ENCODE measurements at regions not wholly inside any gene's neighbourhood (a gene's known extent, or its start where the extent isn't known, plus 50 kb on each side); places are given as distances from the start of the nearest gene placed in this dataset.

DNA sequence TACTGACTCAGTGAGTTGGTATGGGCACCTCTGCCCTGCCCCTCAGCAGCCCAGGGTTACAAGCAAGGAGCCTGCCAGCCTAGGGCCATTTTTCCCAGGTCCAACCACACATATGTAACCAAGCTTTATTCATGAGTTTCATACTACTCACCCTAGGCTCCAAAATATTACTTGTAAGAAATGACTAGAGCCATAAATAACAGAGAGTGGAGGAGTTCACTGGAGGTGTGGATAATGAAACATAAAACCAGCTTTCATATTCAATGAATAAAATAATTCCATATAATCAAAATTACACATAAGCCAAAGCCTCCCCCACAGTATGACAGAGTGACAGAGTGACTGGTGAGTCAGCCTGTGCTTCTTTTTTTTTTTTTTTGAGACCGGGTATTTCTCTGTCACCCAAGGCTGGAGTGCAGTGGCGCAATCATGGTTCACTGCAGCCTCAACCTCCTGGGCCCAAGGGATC is 229.8 kb upstream of the SASH1 start:
- H3K9ac ChIP-seq (ENCODE audit: low read length in 2 of 2), result no peak overlapping the region

DNA sequence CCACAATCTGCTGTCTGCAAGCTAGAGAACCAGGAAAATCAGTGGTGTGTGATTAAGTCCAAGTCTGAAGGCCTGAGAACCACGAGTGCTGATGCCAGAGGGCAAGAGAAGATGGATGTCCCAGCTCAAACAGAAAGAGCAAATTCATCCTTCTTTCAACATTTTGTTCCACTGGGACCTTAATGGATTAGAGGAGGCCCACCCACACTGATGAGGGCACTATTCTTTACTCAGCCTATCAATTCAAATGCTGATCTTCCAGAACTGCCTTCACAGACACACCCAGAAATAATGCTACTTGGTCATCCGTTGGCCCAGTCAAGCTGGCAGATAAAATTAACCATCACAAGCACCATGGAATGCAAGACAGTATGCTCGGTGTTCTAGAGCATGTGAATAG is 226.6 kb upstream of the SASH1 start:
- Histone ChIP-seq H3K27ac (ENCODE audit: low read length) (no peak overlapping the region), H3K27me3 (ENCODE audit: control insufficient read depth in 1 of 2, insufficient read depth in 2 of 2, low read length in 2 of 2) (no peaks in the 10 kb centered on the region), H3K36me3 (ENCODE audit: control insufficient read depth in 2 of 2, insufficient read depth in 2 of 2, low read length in 2 of 2) (no peaks in the 10 kb centered on the region), H3K4me3 (ENCODE audit: low read length in 2 of 2) (no peak overlapping the region), H3K9ac (ENCODE audit: low read length in 2 of 2) (no peak overlapping the region), H3K9me3 (ENCODE audit: control insufficient read depth in 2 of 2, low read length in 2 of 2) (no peaks in the 10 kb centered on the region), H3K4me1 (ENCODE audit: control insufficient read depth, insufficient read depth, low read length) (no peaks in the 10 kb centered on the region)

More for the DNA sequence above, 229.8 kb upstream of the SASH1 start:
- peaks cover 0 to 2% of the 10 kb centered on the region in 2 donors for H3K9me3 ChIP-seq (ENCODE audit: control insufficient read depth in 2 of 2, low read length in 2 of 2)
- H3K27ac ChIP-seq (ENCODE audit: low read length), result no peak overlapping the region
- no peaks in the 10 kb centered on the region for H3K4me1 ChIP-seq (ENCODE audit: control insufficient read depth, insufficient read depth, low read length)
- no peak overlapping the region for H3K4me3 ChIP-seq (ENCODE audit: low read length in 2 of 2)
- H3K36me3 ChIP-seq (ENCODE audit: control insufficient read depth in 2 of 2, insufficient read depth in 2 of 2, low read length in 2 of 2), result no peaks in the 10 kb centered on the region
- H3K27me3 ChIP-seq (ENCODE audit: control insufficient read depth in 1 of 2, insufficient read depth in 2 of 2, low read length in 2 of 2), result no peaks in the 10 kb centered on the region

DNA sequence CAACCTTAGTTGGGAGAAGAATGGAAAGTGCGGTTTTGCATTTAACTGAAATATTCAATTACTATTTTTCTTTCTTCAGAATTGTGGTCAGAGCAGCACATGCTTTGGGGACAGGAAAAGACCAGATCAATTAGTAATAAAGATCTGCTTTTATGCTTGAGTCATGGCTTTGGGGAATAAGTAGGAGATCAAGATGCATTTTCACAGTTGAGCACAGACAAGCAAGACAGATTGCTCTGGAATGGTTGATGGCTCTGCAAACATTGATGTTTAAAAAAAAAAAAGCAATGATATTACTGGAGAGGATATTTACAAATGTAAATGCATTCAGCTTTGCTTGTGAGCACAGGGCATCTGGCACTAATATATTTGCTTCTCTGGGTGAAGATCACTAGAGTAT is 224.4 kb upstream of the SASH1 start:
- H3K4me3 ChIP-seq (ENCODE audit: low read length in 2 of 2), result no peak overlapping the region
- no peak overlapping the region for H3K9ac ChIP-seq (ENCODE audit: low read length in 2 of 2)
- no peaks in the 10 kb centered on the region for H3K4me1 ChIP-seq (ENCODE audit: control insufficient read depth, insufficient read depth, low read length)
- no peaks in the 10 kb centered on the region for H3K36me3 ChIP-seq (ENCODE audit: control insufficient read depth in 2 of 2, insufficient read depth in 2 of 2, low read length in 2 of 2)
- H3K27ac ChIP-seq (ENCODE audit: low read length), result no peak overlapping the region
- no peaks in the 10 kb centered on the region for H3K27me3 ChIP-seq (ENCODE audit: control insufficient read depth in 1 of 2, insufficient read depth in 2 of 2, low read length in 2 of 2)
- no peaks in the 10 kb centered on the region for H3K9me3 ChIP-seq (ENCODE audit: control insufficient read depth in 2 of 2, low read length in 2 of 2)

GRCh38 chr6:148128014-148128730 is 214.5 kb upstream of the SASH1 start:
- H3K9me3 ChIP-seq (ENCODE audit: control insufficient read depth in 2 of 2, low read length in 2 of 2), result no peaks in the 10 kb centered on the region
- no peak overlapping the region for H3K4me3 ChIP-seq (ENCODE audit: low read length in 2 of 2)
- H3K27ac ChIP-seq (ENCODE audit: low read length), result no peak overlapping the region
- H3K9ac ChIP-seq (ENCODE audit: low read length in 2 of 2), result no peak overlapping the region
- H3K27me3 ChIP-seq (ENCODE audit: control insufficient read depth in 1 of 2, insufficient read depth in 2 of 2, low read length in 2 of 2), result peaks cover 0 to 2% of the 10 kb centered on the region in 2 donors
- no peaks in the 10 kb centered on the region for H3K36me3 ChIP-seq (ENCODE audit: control insufficient read depth in 2 of 2, insufficient read depth in 2 of 2, low read length in 2 of 2)
- H3K4me1 ChIP-seq (ENCODE audit: control insufficient read depth, insufficient read depth, low read length), result no peaks in the 10 kb centered on the region

- Histone ChIP-seq H3K9me3 (ENCODE audit: control insufficient read depth in 2 of 2, low read length in 2 of 2) (no peaks in the 10 kb centered on the region), H3K27ac (ENCODE audit: low read length) (no peak overlapping the region), H3K4me1 (ENCODE audit: control insufficient read depth, insufficient read depth, low read length) (no peaks in the 10 kb centered on the region), H3K36me3 (ENCODE audit: control insufficient read depth in 2 of 2, insufficient read depth in 2 of 2, low read length in 2 of 2) (no peaks in the 10 kb centered on the region), H3K9ac (ENCODE audit: low read length in 2 of 2) (no peak overlapping the region), H3K27me3 (ENCODE audit: control insufficient read depth in 1 of 2, insufficient read depth in 2 of 2, low read length in 2 of 2) (peaks cover 0 to 2% of the 10 kb centered on the region in 2 donors), H3K4me3 (ENCODE audit: low read length in 2 of 2) (no peak overlapping the region)
Observed at GRCh38 chr6:148134592-148134991, 208.0 kb upstream of the SASH1 start.

DNA sequence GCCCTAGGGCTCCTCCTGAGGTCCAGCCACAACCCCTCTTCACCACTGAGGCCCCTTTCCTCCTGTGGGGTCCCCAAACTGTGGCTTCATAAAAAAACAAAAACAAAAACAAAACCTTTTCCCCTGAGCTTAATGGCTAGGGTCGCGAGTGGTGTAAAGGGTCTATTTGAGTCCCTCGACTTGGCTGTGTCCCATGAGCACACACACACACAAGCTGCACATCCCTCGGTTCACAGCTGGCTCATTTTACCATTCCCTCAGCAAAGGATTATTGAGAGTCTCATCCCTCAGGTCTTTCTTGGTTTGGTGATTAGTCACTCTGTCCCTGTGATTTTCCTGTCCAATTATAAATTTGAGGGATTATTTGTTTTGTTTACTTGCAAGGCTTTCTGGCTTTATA is 206.1 kb upstream of the SASH1 start:
- Histone ChIP-seq H3K4me1 (ENCODE audit: control insufficient read depth, insufficient read depth, low read length) (no peaks in the 10 kb centered on the region), H3K27ac (ENCODE audit: low read length) (no peak overlapping the region), H3K9me3 (ENCODE audit: control insufficient read depth in 2 of 2, low read length in 2 of 2) (no peaks in the 10 kb centered on the region), H3K27me3 (ENCODE audit: control insufficient read depth in 1 of 2, insufficient read depth in 2 of 2, low read length in 2 of 2) (no peaks in the 10 kb centered on the region), H3K4me3 (ENCODE audit: low read length in 2 of 2) (no peak overlapping the region), H3K36me3 (ENCODE audit: control insufficient read depth in 2 of 2, insufficient read depth in 2 of 2, low read length in 2 of 2) (no peaks in the 10 kb centered on the region), H3K9ac (ENCODE audit: low read length in 2 of 2) (no peak overlapping the region)

DNA sequence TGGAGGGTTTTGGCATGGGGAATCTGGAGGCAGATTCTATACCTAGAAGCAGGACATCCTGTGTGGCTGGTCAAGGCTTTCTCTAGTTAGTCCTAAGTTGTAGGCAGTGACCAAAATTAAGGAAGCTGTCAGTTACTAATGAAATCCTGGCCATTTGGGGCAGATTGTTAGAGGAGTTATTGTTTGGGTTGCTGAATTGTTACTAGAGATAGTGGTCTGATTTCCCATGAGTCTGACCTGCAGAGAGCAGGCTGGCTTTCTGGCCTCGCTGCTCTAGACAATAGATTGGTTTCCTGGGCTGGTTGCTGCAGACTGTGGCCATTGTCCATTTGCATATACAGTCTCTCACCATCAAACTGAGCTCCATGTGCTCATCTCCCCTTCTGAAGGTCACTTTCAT is 205.0 kb upstream of the SASH1 start:
- no peak overlapping the region for H3K4me3 ChIP-seq (ENCODE audit: low read length in 2 of 2)
- no peaks in the 10 kb centered on the region for H3K36me3 ChIP-seq (ENCODE audit: control insufficient read depth in 2 of 2, insufficient read depth in 2 of 2, low read length in 2 of 2)
- H3K9me3 ChIP-seq (ENCODE audit: control insufficient read depth in 2 of 2, low read length in 2 of 2), result no peaks in the 10 kb centered on the region
- no peaks in the 10 kb centered on the region for H3K27me3 ChIP-seq (ENCODE audit: control insufficient read depth in 1 of 2, insufficient read depth in 2 of 2, low read length in 2 of 2)
- no peak overlapping the region for H3K27ac ChIP-seq (ENCODE audit: low read length)
- no peak overlapping the region for H3K9ac ChIP-seq (ENCODE audit: low read length in 2 of 2)
- H3K4me1 ChIP-seq (ENCODE audit: control insufficient read depth, insufficient read depth, low read length), result no peaks in the 10 kb centered on the region

DNA sequence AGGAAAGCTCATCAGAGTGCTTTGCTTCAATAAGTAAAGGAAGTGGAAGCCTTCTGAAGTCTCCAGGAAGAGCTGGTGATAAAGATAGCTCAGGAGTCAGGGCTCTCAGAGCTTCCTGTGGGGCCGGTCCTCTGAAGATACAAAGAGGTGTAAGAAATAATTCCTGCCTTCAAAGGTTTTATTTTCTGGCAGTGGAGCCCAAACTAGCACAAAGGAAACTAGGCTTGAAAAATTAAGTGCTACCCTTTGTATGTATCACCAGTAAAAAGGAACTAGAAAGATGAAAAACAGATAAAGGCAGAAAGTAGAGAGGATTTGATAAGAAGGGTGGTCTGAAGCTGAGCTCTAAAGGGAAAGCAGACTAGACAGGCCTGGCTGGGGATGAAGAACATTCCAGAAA is 204.1 kb upstream of the SASH1 start:
- Histone ChIP-seq H3K27me3 (ENCODE audit: control insufficient read depth in 1 of 2, insufficient read depth in 2 of 2, low read length in 2 of 2) (no peaks in the 10 kb centered on the region), H3K27ac (ENCODE audit: low read length) (no peak overlapping the region), H3K9me3 (ENCODE audit: control insufficient read depth in 2 of 2, low read length in 2 of 2) (no peaks in the 10 kb centered on the region), H3K4me3 (ENCODE audit: low read length in 2 of 2) (no peak overlapping the region), H3K36me3 (ENCODE audit: control insufficient read depth in 2 of 2, insufficient read depth in 2 of 2, low read length in 2 of 2) (no peaks in the 10 kb centered on the region), H3K4me1 (ENCODE audit: control insufficient read depth, insufficient read depth, low read length) (no peaks in the 10 kb centered on the region), H3K9ac (ENCODE audit: low read length in 2 of 2) (no peak overlapping the region)

DNA sequence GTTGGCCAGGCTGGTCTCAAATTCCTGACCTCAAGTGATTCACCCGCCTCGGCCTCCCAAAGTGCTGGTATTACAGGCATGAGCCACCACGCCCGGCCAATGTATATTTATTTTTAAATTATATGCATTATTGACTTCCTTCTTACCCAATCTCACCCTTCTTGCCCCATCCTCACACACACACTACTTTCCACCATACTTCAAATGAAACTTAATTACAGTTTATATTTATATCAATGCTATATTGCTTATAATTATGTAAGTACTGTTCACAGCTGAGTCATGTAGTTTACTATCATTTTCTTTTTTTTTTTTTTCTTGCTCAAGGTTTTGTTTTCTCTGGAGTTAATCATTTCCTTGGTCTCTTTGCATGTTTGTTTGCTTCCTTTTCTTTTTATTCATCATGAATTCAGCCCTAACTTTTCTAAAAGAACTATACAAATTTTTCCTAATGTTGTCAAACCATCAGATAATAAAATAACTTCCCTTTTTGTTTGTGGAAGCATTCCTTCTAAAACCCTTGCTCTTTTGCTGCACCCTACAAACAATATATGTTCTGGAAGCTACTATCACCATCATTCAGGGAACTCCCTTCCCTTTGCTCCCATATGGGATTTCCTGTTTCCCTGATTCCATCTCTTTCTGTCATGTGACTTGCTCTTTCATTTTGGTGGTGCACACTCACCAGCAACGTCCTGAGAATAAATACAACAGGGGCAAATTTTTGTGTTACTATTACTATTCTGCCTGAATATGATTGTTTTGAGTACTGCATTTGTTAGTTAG is 201.7 kb upstream of the SASH1 start:
- no peak overlapping the region for H3K9ac ChIP-seq (ENCODE audit: low read length in 2 of 2)
- H3K4me1 ChIP-seq (ENCODE audit: control insufficient read depth, insufficient read depth, low read length), result no peaks in the 10 kb centered on the region
- no peak overlapping the region for H3K4me3 ChIP-seq (ENCODE audit: low read length in 2 of 2)
- H3K36me3 ChIP-seq (ENCODE audit: control insufficient read depth in 2 of 2, insufficient read depth in 2 of 2, low read length in 2 of 2), result no peaks in the 10 kb centered on the region
- H3K27ac ChIP-seq (ENCODE audit: low read length), result no peak overlapping the region
- no peaks in the 10 kb centered on the region for H3K27me3 ChIP-seq (ENCODE audit: control insufficient read depth in 1 of 2, insufficient read depth in 2 of 2, low read length in 2 of 2)
- no peaks in the 10 kb centered on the region for H3K9me3 ChIP-seq (ENCODE audit: control insufficient read depth in 2 of 2, low read length in 2 of 2)

DNA sequence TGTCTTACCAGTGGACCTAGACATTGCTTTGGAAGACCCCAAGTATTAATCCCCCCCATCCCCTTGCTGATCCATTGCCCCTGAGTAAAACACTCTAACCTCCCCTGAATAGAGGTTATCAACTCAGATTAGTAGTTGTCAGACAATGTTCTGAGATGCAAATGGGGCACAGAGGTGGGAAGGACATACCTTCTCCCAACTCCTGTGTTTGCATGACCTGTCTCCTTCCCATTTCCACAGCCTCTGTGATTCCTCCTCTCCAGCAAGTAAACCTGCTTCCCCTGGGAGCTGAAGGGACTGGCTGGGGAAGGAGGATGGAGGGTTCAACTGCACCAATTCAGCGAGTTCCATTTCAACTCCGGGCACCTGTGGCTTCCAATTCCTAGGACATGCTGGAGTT is 199.8 kb upstream of the SASH1 start:
- Histone ChIP-seq H3K9ac (ENCODE audit: low read length in 2 of 2) (no peak overlapping the region), H3K36me3 (ENCODE audit: control insufficient read depth in 2 of 2, insufficient read depth in 2 of 2, low read length in 2 of 2) (no peaks in the 10 kb centered on the region), H3K4me1 (ENCODE audit: control insufficient read depth, insufficient read depth, low read length) (no peaks in the 10 kb centered on the region), H3K4me3 (ENCODE audit: low read length in 2 of 2) (no peak overlapping the region), H3K27me3 (ENCODE audit: control insufficient read depth in 1 of 2, insufficient read depth in 2 of 2, low read length in 2 of 2) (no peaks in the 10 kb centered on the region), H3K27ac (ENCODE audit: low read length) (no peak overlapping the region), H3K9me3 (ENCODE audit: control insufficient read depth in 2 of 2, low read length in 2 of 2) (no peaks in the 10 kb centered on the region)

DNA sequence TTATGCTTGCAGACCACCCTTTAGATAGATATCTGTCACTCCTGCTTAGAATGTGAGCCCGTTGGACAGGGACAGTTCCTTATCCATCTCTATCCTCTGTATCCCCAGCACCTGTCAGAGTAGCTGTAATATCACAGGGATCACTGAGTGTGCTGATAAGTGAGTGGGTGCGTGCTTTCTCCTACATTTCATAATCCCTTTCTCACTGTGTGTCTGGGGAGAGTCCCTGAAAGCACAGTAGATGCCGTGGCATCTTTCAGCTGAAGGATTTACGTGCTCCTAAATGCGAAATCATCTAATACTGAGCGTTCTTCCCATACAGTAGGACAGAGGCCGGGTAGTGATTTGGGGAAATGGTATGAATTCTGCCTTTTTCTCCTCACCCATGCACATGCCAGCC is 198.9 kb upstream of the SASH1 start:
- Histone ChIP-seq H3K36me3 (ENCODE audit: control insufficient read depth in 2 of 2, insufficient read depth in 2 of 2, low read length in 2 of 2) (no peaks in the 10 kb centered on the region), H3K27ac (ENCODE audit: low read length) (no peak overlapping the region), H3K4me1 (ENCODE audit: control insufficient read depth, insufficient read depth, low read length) (no peaks in the 10 kb centered on the region), H3K9me3 (ENCODE audit: control insufficient read depth in 2 of 2, low read length in 2 of 2) (no peaks in the 10 kb centered on the region), H3K4me3 (ENCODE audit: low read length in 2 of 2) (no peak overlapping the region), H3K9ac (ENCODE audit: low read length in 2 of 2) (no peak overlapping the region), H3K27me3 (ENCODE audit: control insufficient read depth in 1 of 2, insufficient read depth in 2 of 2, low read length in 2 of 2) (no peaks in the 10 kb centered on the region)

All from stomach smooth muscle (tissue), 2 donors.